ENCODE measurements at regions not wholly inside any gene's neighbourhood (a gene's known extent, or its start where the extent isn't known, plus 50 kb on each side); places are given as distances from the start of the nearest gene placed in this dataset.
"Not testable (repeated sequence)": the region's sequence is repeated elsewhere in the genome, so short reads cannot be mapped to it uniquely, and the experiment has no call there.

DNA sequence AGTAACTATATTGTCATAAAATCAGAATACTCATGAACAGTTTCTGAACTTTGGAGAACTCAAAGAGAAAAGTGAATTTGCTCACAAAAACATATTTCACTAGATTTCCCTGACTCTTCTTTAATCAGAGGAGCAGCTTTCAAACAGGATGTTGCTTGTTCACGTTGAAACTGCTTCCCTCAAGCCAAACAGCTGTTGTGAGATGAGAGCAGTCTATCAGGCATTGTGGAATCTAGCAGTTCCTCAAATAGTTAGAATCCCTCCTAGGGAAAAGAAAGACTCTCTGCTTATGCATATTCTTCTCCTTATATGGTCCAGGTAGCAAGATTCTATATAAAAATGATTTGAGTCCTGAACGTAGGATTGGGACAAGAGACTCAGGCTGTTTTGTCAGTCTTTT lies 1012.1 kb downstream of the FAM133A start:
- TF ChIP-seq, protein P1, sequence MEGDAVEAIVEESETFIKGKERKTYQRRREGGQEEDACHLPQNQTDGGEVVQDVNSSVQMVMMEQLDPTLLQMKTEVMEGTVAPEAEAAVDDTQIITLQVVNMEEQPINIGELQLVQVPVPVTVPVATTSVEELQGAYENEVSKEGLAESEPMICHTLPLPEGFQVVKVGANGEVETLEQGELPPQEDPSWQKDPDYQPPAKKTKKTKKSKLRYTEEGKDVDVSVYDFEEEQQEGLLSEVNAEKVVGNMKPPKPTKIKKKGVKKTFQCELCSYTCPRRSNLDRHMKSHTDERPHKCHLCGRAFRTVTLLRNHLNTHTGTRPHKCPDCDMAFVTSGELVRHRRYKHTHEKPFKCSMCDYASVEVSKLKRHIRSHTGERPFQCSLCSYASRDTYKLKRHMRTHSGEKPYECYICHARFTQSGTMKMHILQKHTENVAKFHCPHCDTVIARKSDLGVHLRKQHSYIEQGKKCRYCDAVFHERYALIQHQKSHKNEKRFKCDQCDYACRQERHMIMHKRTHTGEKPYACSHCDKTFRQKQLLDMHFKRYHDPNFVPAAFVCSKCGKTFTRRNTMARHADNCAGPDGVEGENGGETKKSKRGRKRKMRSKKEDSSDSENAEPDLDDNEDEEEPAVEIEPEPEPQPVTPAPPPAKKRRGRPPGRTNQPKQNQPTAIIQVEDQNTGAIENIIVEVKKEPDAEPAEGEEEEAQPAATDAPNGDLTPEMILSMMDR (conservative IDR thresholded peaks at IDR 0.05; ENCODE audit: low read depth, low read length), result no peak
- DNase-seq (ENCODE audit: low read depth), result no peak
- H3K4me3 ChIP-seq (ENCODE audit: low read depth, low read length), result no peak overlapping the region

DNA sequence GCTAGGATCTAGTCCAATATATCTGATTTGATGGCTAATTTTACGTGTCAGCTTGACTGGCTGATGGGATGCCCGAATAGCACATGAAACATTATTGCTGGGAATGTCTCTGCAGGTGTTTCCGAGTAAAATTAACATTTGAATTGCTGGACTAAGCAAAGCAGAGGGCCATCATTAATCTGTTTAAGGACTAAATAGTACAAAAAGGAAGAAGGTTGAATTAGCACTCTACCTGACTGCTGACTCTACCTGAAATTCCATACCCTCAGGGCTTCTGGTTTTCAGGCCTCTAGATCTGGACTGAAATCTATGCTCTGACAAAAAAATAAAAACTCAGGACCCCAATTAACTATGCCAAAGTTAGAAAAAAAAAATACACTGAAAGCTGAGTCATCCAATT lies 1021.9 kb downstream of the FAM133A start:
- DNase-seq (ENCODE audit: low read depth), result no peak
- no peak overlapping the region for H3K4me3 ChIP-seq (ENCODE audit: low read depth, low read length)
- TF ChIP-seq, protein P1 (conservative IDR thresholded peaks at IDR 0.05; ENCODE audit: low read depth, low read length), result no peak

DNA sequence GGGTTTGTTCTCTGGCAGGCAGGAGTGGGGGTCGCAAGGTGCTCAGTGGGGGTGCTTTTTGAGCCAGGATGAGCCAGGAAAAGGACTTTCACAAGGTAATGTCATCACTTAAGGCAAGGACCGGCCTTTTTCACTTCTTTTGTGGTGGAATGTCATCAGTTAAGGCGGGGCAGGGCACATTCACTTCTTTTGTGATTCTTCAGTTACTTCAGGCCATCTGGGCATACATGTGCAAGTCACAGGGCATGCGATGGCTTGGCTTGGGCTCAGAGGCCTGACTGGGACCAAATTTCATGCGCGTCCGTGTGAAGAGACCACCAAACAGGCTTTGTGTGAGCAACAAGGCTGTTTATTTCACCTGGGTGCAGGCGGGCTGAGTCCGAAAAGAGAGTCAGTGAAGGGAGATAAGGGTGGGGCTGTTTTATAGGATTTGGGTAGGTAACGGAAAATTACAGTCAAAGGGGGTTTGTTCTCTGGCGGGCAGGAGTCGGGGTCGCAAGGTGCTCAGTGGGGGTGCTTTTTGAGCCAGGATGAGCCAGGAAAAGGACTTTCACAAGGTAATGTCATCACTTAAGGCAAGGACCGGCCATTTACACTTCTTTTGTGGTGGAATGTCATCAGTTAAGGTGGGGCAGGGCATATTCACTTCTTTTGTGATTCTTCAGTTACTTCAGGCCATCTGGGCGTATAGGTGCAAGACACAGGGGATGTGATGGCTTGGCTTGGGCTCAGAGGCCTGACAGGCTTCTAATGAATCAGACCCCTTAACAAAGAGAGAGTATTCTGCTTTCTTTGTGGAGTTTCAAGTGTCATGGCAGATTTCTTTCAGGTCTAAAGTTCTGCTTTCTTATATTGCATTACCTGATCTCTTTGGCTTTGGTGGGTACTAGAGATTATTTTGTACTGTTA lies 1030.6 kb downstream of the FAM133A start:
- DNase-seq (ENCODE audit: low read depth), result not testable (repeated sequence)

DNA sequence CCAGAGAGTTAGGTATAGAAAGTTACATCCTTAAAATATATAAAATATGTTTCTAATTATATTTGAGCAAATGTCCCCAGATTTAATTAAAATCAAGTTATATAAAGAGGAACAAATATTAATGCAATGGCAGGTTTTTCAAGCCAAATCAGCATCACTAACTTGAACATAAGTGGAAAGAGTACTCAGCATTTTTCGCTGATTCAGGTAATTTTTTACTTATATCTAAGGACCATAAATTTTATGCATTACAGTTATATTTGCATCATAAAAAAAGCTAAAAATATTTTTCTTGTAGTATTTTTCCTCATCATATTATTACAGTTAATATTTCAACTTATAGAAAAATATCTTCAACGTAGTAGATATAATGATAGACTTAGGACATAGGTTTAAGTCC lies 1047.4 kb downstream of the FAM133A start:
- no peak for DNase-seq (ENCODE audit: low read depth)
- TF ChIP-seq, protein P1 (conservative IDR thresholded peaks at IDR 0.05; ENCODE audit: low read depth, low read length), result no peak

More for the DNA sequence above, 1030.6 kb downstream of the FAM133A start:
- not testable (repeated sequence) for H3K4me3 ChIP-seq (ENCODE audit: low read depth, low read length)

DNA sequence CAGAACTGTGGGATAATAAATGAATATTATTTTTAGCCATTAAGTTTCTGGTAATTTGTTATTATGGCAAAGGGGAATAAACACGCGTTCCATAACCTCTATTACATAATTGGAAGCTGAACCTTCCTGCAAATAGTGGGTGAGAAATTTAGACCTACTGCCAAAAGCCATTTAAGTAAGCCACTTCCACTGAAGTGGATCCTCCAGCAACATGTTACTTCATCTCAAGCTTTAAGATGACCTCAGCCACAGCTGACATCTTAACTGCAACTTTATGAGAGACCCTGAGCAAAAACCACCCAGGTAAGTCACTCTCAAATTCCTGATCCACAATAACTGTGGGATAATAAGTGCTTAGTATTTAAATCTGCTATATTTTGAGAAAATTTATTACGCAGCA lies 1048.6 kb downstream of the FAM133A start:
- no peak for DNase-seq (ENCODE audit: low read depth)
- TF ChIP-seq, protein P1 (conservative IDR thresholded peaks at IDR 0.05; ENCODE audit: low read depth, low read length), result no peak
- H3K4me3 ChIP-seq (ENCODE audit: low read depth, low read length), result no peak overlapping the region

More for the DNA sequence above, 1047.4 kb downstream of the FAM133A start:
- H3K4me3 ChIP-seq (ENCODE audit: low read depth, low read length), result no peak overlapping the region

DNA sequence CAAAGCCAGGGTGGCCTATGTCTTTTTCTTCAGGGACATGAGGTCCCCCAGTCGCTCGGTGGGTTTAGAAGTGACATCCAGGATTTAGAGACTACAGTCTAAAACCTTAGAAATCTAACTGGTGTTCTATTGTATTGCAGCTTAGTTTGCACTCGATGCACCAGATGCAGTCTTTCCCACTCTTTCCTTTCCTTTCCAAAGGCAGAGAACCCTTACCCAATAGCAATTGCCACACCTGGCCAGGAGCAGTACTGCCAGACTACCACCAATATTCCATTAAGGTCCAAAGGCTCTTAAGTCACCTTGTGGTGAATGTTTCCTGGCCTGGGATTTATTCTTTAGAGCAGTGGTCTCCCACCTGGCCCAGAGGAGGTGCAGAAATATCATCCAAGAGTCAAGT lies 1068.8 kb downstream of the FAM133A start:
- DNase-seq (ENCODE audit: low read depth), result no peak
- TF ChIP-seq, protein P1 (conservative IDR thresholded peaks at IDR 0.05; ENCODE audit: low read depth, low read length), result no peak
- no peak overlapping the region for H3K4me3 ChIP-seq (ENCODE audit: low read depth, low read length)

DNA sequence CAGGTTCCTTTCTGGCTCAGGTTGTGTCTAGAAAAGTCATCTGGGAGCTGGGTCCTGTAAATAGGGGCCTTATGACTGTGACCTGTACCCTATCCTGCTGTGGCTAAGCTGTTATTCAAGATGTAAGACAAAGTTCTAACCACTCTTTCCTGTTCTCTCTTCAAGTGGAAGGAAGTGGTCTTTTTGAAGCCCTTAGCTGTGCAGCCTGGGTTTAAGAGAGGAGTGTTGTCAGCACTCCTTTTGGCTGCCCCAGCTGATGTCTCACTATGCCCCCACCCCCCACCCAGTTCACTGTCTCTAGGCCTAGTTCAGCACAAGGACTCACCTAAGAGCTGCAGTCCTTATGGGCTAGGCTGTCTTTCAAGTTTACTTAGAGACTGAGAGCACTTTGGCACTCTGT lies 1069.5 kb downstream of the FAM133A start:
- TF ChIP-seq, protein P1 (conservative IDR thresholded peaks at IDR 0.05; ENCODE audit: low read depth, low read length), result no peak
- no peak for DNase-seq (ENCODE audit: low read depth)
- no peak overlapping the region for H3K4me3 ChIP-seq (ENCODE audit: low read depth, low read length)

Measured in choroid plexus epithelial cell (primary cell).